Pancreas (tissue), 10 donors: ENCODE measurements at regions not wholly inside any gene's neighbourhood (a gene's known extent, or its start where the extent isn't known, plus 50 kb on each side); places are given as distances from the start of the nearest gene placed in this dataset.

Source experiments
- ATAC-seq, 4 donors: fragments of 200-7000 bp; cut with Tn5 transposase; one replicate each; pipeline versions ENCODE4 v1.8.0 to v1.9.1; 2020; ENCODE audit warnings: mild to moderate bottlenecking in 4 of 4, moderate library complexity in 4 of 4
- DNase-seq, 6 donors: peaks; one replicate each; pipeline ENCODE4 v3.0.0-alpha.2; 2020
- FAIRE-seq: peaks from 2 replicates; lab custom pipeline; 2012; peaks lifted over from hg19 to GRCh38; lab: Jason Lieb, UNC
- H3K27ac ChIP-seq, 4 donors: fragments of 200-600 bp; sonication (generic); 1 replicate in 3 of 4; 2 replicates in 1 of 4; pipeline versions ENCODE4 v1.5.0 to v1.8.0; 2020
- H3K27me3 ChIP-seq, 4 donors: fragments of 200-600 bp; one replicate each; pipeline ENCODE4 v1.8.0; 2021
- H3K36me3 ChIP-seq, 3 donors: fragments of 200-600 bp; sonication (generic) in 1 of 3; one replicate each; pipeline versions ENCODE4 v1.5.0 to v1.8.0; 2020 to 2021
- H3K4me1 ChIP-seq, 3 donors: fragments of 200-600 bp; one replicate each; pipeline ENCODE4 v1.8.0; 2021
- H3K4me3 ChIP-seq, 4 donors: fragments of 200-600 bp; sonication (generic) in 2 of 4; one replicate each; pipeline versions ENCODE4 v1.5.0 to v1.8.0; 2020 to 2021
- H3K9me3 ChIP-seq, 4 donors: fragments of 200-600 bp; one replicate each; pipeline ENCODE4 v1.8.0; 2021
- WGBS, 2 donors: extraction: QIAGEN DNeasy Blood & Tissue Kit; methylation state at CpG; one replicate each; pipeline ENCODE4 v1.1.7; 2013; 5-methylcytosine and 5-hydroxymethylcytosine counted together
- intact Hi-C, 3 donors: fragments of 100-400 bp; cut with DNase I; formaldehyde crosslinking; loops; one replicate each; pipeline versions ENCODE4 v1.11.1 to v1.14.2; 2022
- TF ChIP-seq, protein P1 (sequence below), 4 donors: fragments of 200-600 bp; sonication (generic) in 3 of 4; IDR thresholded peaks; one replicate each; pipeline versions ENCODE4 v1.5.0 to v1.8.0; 2021; ENCODE audit warnings: antibody characterized with exemption in 4 of 4
- donor health status: healthy with polysubstance abuse.
- donor health status: DM: no; HTN: no; CAD: no; lungs with moderate emphysema.
- donor health status: DM: no; HTN: no; CAD: no.
- donor health status: control.
- donor health status: control.
- donor health status: Bipolar disorder and iron deficiency.
- donor health status: DM: yes; HTN: yes; CAD: no.
- donor health status: DM: no; HTN: no; CAD: no.
- donor health status: DM: no; HTN: no; CAD: no.
- donor health status: DM: yes; HTN: yes; CAD: no.

DNA sequence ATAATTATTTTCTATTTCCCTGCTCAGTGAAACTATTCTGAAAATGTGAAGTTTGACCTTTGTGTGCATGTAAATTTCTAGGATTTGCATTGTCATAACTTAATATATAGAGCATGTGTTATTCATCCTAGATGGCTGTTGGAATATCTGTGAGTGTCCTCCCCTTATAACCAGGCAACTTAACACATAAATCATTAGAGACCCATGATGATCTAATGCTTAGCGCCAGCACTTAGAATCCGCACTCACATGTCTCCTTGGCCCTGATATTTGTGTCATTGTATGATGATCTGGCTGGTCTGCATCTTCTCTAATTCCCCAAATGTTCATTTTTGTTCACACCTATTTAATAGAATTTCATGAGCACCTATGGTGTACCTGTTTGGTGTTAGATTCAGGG, 1354.5 kb downstream of the XPNPEP1 start:
- H3K4me3 ChIP-seq = no peak overlapping the region
- TF ChIP-seq, protein P1, sequence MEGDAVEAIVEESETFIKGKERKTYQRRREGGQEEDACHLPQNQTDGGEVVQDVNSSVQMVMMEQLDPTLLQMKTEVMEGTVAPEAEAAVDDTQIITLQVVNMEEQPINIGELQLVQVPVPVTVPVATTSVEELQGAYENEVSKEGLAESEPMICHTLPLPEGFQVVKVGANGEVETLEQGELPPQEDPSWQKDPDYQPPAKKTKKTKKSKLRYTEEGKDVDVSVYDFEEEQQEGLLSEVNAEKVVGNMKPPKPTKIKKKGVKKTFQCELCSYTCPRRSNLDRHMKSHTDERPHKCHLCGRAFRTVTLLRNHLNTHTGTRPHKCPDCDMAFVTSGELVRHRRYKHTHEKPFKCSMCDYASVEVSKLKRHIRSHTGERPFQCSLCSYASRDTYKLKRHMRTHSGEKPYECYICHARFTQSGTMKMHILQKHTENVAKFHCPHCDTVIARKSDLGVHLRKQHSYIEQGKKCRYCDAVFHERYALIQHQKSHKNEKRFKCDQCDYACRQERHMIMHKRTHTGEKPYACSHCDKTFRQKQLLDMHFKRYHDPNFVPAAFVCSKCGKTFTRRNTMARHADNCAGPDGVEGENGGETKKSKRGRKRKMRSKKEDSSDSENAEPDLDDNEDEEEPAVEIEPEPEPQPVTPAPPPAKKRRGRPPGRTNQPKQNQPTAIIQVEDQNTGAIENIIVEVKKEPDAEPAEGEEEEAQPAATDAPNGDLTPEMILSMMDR (IDR thresholded peaks at IDR 0.05) = no peak
- H3K9me3 ChIP-seq = no peaks in the 10 kb centered on the region
- FAIRE-seq (no peak), ATAC-seq (no peak), DNase-seq (no peak)
- H3K27me3 ChIP-seq = peaks cover 0 to 3% (median 0%) of the 10 kb centered on the region in 4 donors
- intact Hi-C loops = no loop called here
- no peaks in the 10 kb centered on the region for H3K36me3 ChIP-seq
- H3K27ac ChIP-seq = no peak overlapping the region
- 83 to 91% methylated on average over 2 of the region's 2 CpGs for WGBS, 2 donors
- no peaks in the 10 kb centered on the region for H3K4me1 ChIP-seq

DNA sequence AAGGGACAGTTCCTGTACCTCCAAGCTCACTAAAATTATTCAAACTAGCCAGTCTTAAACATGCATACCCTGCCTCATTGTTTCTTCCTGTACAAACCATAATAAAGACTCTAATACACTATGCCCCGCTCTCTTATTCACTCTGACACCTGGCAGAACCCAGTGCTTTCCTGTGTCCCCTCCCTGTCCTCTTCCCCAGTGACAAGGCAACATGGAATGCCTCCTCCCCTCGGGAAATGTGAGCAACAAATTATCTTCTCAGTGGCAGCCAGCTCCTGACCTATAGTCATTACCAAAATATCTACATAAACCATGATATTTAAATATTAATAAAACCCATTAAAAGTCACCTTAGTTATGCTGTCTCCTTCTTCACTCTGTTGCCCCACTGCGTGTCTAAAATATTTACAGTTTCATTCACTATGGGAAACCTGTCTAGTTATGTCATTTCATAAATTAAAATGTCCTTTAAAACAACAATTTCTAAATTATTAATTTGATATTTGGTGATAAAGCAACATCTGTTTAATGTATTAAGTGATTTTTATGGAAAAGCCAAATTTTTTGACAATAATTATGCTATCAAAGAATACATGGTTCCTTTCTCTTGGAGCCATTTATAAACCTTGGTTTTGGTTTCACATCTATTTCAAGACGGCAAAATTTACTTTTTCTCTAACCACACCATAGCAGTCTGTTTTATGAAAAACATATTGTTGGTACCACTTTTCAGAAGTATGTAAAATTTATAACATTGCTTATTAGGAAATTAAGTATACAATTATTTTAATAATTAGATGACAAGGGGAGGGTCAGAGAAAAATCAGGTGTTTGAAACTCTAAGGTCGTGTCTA, 1355.2 kb downstream of the XPNPEP1 start:
- intact Hi-C loops = no loop called here
- H3K4me1 ChIP-seq = no peaks in the 10 kb centered on the region
- no peak overlapping the region for H3K4me3 ChIP-seq
- no peaks in the 10 kb centered on the region for H3K27me3 ChIP-seq
- WGBS, 2 donors = 50 to 52% methylated on average over 5 of the region's 5 CpGs
- H3K9me3 ChIP-seq = no peaks in the 10 kb centered on the region
- TF ChIP-seq, protein P1 (IDR thresholded peaks at IDR 0.05) = no peak
- ATAC-seq (no peak), FAIRE-seq (no peak), DNase-seq (no peak)
- no peak overlapping the region for H3K27ac ChIP-seq
- no peaks in the 10 kb centered on the region for H3K36me3 ChIP-seq

DNA sequence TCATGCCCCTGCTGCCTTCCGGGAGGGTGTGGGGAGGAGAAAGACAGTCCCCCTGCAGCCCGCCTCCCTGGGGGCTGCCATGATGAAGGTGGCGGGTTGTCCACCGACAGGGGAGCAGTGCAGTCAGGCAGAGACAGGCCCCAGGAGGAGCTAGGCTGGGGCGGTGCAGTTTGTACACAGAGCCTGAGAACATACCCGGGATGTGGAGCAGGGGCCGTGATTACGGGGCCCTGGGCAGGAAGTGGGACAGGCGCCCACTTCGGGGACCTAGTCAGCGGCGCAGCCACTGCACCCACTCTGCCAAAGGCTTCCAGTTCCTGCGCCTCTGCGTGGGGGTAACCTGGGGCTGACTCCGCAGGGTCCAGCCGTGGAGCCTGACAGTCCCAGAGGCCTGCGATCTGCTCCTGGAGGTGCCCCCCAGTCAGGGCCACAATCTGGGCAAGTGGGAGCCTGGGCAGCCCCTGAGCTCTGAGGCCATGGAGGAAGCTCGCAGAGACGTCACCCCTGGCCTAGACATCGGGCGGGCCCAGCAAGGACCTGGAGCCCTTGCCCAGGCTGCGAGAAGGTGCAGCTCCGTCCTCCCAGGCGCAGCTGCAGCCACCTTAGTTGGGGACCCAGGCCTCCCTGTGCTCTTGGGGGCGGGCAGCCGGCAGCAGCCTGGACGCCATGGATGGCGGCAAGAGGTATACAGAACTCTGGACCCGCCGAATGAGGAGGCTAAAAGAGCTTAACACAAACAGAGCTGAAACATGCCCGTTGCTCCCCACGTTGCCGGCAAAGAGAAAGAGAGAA, 1356.8 kb downstream of the XPNPEP1 start:
- TF ChIP-seq, protein P1 (IDR thresholded peaks at IDR 0.05) = no peak
- 82 to 89% methylated on average over 33 of the region's 33 CpGs for WGBS, 2 donors
- Histone ChIP-seq H3K36me3 (no peaks in the 10 kb centered on the region), H3K4me1 (no peaks in the 10 kb centered on the region), H3K27me3 (no peaks in the 10 kb centered on the region), H3K27ac (no peak overlapping the region), H3K9me3 (no peaks in the 10 kb centered on the region), H3K4me3 (no peak overlapping the region)
- DNase-seq = peak in 1 of 6 donors; percentile 55
- FAIRE-seq = no peak
- intact Hi-C loops = no loop called here
- no peak for ATAC-seq

DNA sequence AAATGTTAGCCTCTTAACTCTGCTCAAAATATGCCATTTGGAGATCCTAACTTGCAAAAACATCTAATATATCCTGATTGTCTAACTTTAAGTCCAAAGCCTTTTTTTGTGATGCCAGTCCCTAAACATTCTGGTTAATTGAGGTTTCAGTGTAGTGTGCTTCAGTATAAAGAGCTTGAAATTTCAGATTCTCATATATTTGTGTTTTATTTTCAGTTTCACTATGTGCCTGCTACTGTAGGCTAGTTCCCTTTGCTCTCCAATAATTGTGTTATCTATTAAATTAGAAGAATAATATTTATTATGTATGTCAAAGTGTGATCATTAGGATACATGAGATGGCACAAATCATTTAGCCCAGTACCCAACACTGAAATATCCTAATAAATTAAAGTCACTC, 1361.2 kb downstream of the XPNPEP1 start:
- ATAC-seq (no peak), DNase-seq (no peak), FAIRE-seq (no peak)
- intact Hi-C loops = no loop called here
- no peaks in the 10 kb centered on the region for H3K36me3 ChIP-seq
- H3K4me3 ChIP-seq = no peak overlapping the region
- TF ChIP-seq, protein P1 (IDR thresholded peaks at IDR 0.05) = no peak
- no peaks in the 10 kb centered on the region for H3K27me3 ChIP-seq
- no peaks in the 10 kb centered on the region for H3K4me1 ChIP-seq
- no peaks in the 10 kb centered on the region for H3K9me3 ChIP-seq
- no peak overlapping the region for H3K27ac ChIP-seq
